A549 (cell line): ENCODE measurements at regions not wholly inside any gene's neighbourhood (a gene's known extent, or its start where the extent isn't known, plus 50 kb on each side); places are given as distances from the start of the nearest gene placed in this dataset.

Experiments used
- CHD2 ChIP-seq: fragments of 150-350 bp; IDR thresholded peaks from 2 replicates; pipeline ENCODE4 v1.6.1; 2014; ENCODE audit warnings: low read length; ENCODE audit not compliant: partially characterized antibody
- CHD4 ChIP-seq: fragments of 200-600 bp; sonication (generic); IDR thresholded peaks from 2 replicates; pipeline ENCODE4 v1.6.1; 2016; ENCODE audit warnings: antibody characterized with exemption, mild to moderate bottlenecking, borderline replicate concordance
- HOXA7 ChIP-seq: fragments of 250-450 bp; sonication (Bioruptor Pico); IDR thresholded peaks from 2 replicates; pipeline ENCODE4 v1.5.0; 2020; ENCODE audit warnings: mild to moderate bottlenecking, moderate library complexity
- JUNB ChIP-seq: fragments of >200 bp; sonication (Bioruptor Twin); formaldehyde crosslinking; IDR thresholded peaks from 2 replicates; pipeline ENCODE4 v1.6.1; 2016
- MAFK ChIP-seq: fragments of 450-650 bp; IDR thresholded peaks from 2 replicates; pipeline ENCODE4 v1.6.1; 2014; ENCODE audit not compliant: partially characterized antibody
- NPAS2 ChIP-seq: fragments of 250-450 bp; sonication (Bioruptor Pico); IDR thresholded peaks from 2 replicates; pipeline ENCODE4 v1.8.0; 2022; ENCODE audit warnings: mild to moderate bottlenecking, moderate library complexity, borderline replicate concordance
- RAD21 ChIP-seq, 2 experiments: fragments of >200 bp in 1 of 2; sonication (Bioruptor Twin) in 1 of 2; formaldehyde crosslinking in 1 of 2; IDR thresholded peaks in 1 of 2; conservative IDR thresholded peaks in 1 of 2; 2 replicates in 1 of 2; 3 replicates in 1 of 2; pipeline ENCODE4 v1.6.1; 2012 to 2018; ENCODE audit warnings: inconsistent platforms in 1 of 2
- RARB ChIP-seq: fragments of 250-450 bp; sonication (Bioruptor Pico); IDR thresholded peaks from 2 replicates; pipeline ENCODE4 v1.8.0; 2021; ENCODE audit warnings: mild to moderate bottlenecking, moderate library complexity
- RCOR1 ChIP-seq: fragments of 150-350 bp; IDR thresholded peaks from 2 replicates; pipeline ENCODE4 v1.6.1; 2014; ENCODE audit warnings: antibody characterized with exemption, low read length, low read depth
- SMC3 ChIP-seq: fragments of >200 bp; sonication (Bioruptor Twin); formaldehyde crosslinking; IDR thresholded peaks from 3 replicates; pipeline ENCODE4 v1.6.1; 2018; ENCODE audit warnings: inconsistent platforms
- ZSCAN20 ChIP-seq: fragments of 250-450 bp; sonication (Bioruptor Pico); IDR thresholded peaks from 2 replicates; pipeline ENCODE4 v1.8.0; 2022; ENCODE audit warnings: mild to moderate bottlenecking, moderate library complexity
- TF ChIP-seq, protein P1 (sequence below): fragments of >200 bp; sonication (Bioruptor Twin); formaldehyde crosslinking; IDR thresholded peaks from 3 replicates; pipeline ENCODE4 v1.5.1; 2016
- TF ChIP-seq, protein P2 (sequence below): fragments of 200-600 bp; sonication (generic); IDR thresholded peaks from 2 replicates; pipeline ENCODE4 v1.6.1; 2016; ENCODE audit warnings: antibody characterized with exemption, mild to moderate bottlenecking, moderate library complexity

DNA sequence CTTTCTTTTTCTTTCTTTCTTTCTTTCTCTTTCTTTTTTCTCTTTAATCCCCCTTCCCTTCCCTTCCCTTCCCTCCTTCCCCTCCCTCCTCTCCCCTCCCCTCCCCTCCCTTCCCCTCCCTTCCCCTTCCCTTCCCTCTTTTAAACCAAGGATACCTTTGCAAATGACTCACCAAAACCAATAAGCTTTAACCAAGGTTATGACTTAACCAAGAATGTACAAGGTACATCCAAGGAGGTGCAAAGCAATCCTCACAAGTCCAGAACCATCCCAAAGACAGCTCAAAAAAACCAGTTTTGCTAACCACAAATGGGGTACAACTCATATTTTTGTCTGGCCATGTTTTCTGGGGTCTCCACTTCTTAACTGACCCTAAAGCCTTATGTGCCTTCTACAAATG, 174.7 kb upstream of the PPP1R2C start:
- TF ChIP-seq, protein P1, sequence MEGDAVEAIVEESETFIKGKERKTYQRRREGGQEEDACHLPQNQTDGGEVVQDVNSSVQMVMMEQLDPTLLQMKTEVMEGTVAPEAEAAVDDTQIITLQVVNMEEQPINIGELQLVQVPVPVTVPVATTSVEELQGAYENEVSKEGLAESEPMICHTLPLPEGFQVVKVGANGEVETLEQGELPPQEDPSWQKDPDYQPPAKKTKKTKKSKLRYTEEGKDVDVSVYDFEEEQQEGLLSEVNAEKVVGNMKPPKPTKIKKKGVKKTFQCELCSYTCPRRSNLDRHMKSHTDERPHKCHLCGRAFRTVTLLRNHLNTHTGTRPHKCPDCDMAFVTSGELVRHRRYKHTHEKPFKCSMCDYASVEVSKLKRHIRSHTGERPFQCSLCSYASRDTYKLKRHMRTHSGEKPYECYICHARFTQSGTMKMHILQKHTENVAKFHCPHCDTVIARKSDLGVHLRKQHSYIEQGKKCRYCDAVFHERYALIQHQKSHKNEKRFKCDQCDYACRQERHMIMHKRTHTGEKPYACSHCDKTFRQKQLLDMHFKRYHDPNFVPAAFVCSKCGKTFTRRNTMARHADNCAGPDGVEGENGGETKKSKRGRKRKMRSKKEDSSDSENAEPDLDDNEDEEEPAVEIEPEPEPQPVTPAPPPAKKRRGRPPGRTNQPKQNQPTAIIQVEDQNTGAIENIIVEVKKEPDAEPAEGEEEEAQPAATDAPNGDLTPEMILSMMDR = no peak
- TF ChIP-seq CHD2 (no peak), CHD4 (no peak), JUNB (no peak), RCOR1 (no peak), ZSCAN20 (CRISPR knock-in tag) (no peak), SMC3 (no peak), MAFK (no peak), NPAS2 (CRISPR knock-in tag) (no peak), HOXA7 (CRISPR knock-in tag) (no peak), RAD21 (conservative IDR thresholded peaks at IDR 0.05 in 1 of 2, IDR thresholded peaks at IDR 0.05 in 1 of 2) (no peak), RARB (CRISPR knock-in tag) (no peak)
- TF ChIP-seq, protein P2, sequence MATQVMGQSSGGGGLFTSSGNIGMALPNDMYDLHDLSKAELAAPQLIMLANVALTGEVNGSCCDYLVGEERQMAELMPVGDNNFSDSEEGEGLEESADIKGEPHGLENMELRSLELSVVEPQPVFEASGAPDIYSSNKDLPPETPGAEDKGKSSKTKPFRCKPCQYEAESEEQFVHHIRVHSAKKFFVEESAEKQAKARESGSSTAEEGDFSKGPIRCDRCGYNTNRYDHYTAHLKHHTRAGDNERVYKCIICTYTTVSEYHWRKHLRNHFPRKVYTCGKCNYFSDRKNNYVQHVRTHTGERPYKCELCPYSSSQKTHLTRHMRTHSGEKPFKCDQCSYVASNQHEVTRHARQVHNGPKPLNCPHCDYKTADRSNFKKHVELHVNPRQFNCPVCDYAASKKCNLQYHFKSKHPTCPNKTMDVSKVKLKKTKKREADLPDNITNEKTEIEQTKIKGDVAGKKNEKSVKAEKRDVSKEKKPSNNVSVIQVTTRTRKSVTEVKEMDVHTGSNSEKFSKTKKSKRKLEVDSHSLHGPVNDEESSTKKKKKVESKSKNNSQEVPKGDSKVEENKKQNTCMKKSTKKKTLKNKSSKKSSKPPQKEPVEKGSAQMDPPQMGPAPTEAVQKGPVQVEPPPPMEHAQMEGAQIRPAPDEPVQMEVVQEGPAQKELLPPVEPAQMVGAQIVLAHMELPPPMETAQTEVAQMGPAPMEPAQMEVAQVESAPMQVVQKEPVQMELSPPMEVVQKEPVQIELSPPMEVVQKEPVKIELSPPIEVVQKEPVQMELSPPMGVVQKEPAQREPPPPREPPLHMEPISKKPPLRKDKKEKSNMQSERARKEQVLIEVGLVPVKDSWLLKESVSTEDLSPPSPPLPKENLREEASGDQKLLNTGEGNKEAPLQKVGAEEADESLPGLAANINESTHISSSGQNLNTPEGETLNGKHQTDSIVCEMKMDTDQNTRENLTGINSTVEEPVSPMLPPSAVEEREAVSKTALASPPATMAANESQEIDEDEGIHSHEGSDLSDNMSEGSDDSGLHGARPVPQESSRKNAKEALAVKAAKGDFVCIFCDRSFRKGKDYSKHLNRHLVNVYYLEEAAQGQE = no peak
